SU-DHL-6 (cell line): ENCODE measurements at regions not wholly inside any gene's neighbourhood (a gene's known extent, or its start where the extent isn't known, plus 50 kb on each side); places are given as distances from the start of the nearest gene placed in this dataset.

Experiments used
- H2AFZ ChIP-seq: fragments of 200-600 bp; sonication (generic); 2 replicates; pipeline ENCODE4 v1.6.1; 2014; ENCODE audit warnings: low read depth, mild to moderate bottlenecking, moderate library complexity, mixed read lengths, antibody characterized with exemption, low read length; ENCODE audit not compliant: severe bottlenecking
- H3F3A ChIP-seq: fragments of 200-600 bp; shearing (Covaris generic); 2 replicates; pipeline ENCODE4 v1.6.0; 2016; ENCODE audit warnings: antibody characterized with exemption, mild to moderate bottlenecking; ENCODE audit not compliant: insufficient read depth
- H3K27ac ChIP-seq: fragments of 200-600 bp; sonication (generic); 2 replicates; pipeline ENCODE4 v1.5.1; 2016; ENCODE audit warnings: low read depth, mild to moderate bottlenecking, low read length, moderate library complexity, mixed read lengths
- H3K27me3 ChIP-seq: fragments of 200-600 bp; sonication (generic), shearing (Covaris generic); 2 replicates; pipeline ENCODE4 v1.6.0; 2014; ENCODE audit warnings: mild to moderate bottlenecking, low read length
- H3K36me3 ChIP-seq: fragments of 200-600 bp; sonication (generic); 2 replicates; pipeline ENCODE4 v1.6.1; 2014; ENCODE audit warnings: mild to moderate bottlenecking, low read length, mixed read lengths
- H3K4me2 ChIP-seq: fragments of 300-600, 200-600 bp; shearing (Covaris generic), sonication (generic); 2 replicates; pipeline ENCODE4 v1.6.0; 2014; ENCODE audit warnings: low read length, low read depth, mild to moderate bottlenecking; ENCODE audit not compliant: poor library complexity, severe bottlenecking
- H3K4me3 ChIP-seq: fragments of 200-600 bp; sonication (generic); 2 replicates; pipeline ENCODE4 v1.5.1; 2014; ENCODE audit warnings: antibody characterized with exemption, low read length, mild to moderate bottlenecking, mixed read lengths; ENCODE audit not compliant: insufficient read depth, poor library complexity, severe bottlenecking
- H3K79me2 ChIP-seq: fragments of 200-600 bp; sonication (generic); 2 replicates; pipeline ENCODE4 v1.6.1; 2014; ENCODE audit warnings: mild to moderate bottlenecking, low read length, moderate library complexity; ENCODE audit not compliant: insufficient read depth
- H3K9ac ChIP-seq: fragments of 200-600 bp; sonication (generic); 2 replicates; pipeline ENCODE4 v1.7.0; 2014; ENCODE audit warnings: mild to moderate bottlenecking, low read length
- H3K9me2 ChIP-seq: fragments of 200-600 bp; sonication (generic); replicated peaks from 2 replicates; pipeline ENCODE4 v1.6.1; 2014; ENCODE audit warnings: low read length; ENCODE audit not compliant: insufficient read depth
- H3K9me3 ChIP-seq: fragments of 200-600 bp; sonication (generic); 2 replicates; pipeline ENCODE4 v1.6.1; 2014; ENCODE audit warnings: low read length, mixed read lengths; ENCODE audit not compliant: insufficient read depth
- H4K20me1 ChIP-seq: fragments of 200-600 bp; sonication (generic); 2 replicates; pipeline ENCODE4 v1.6.1; 2014; ENCODE audit warnings: low read depth, mild to moderate bottlenecking, antibody characterized with exemption, low read length, moderate library complexity, mixed read lengths
- CTCF ChIP-seq: fragments of 200-600 bp; sonication (generic); IDR thresholded peaks from one replicate; pipeline ENCODE4 v1.5.1; 2017; ENCODE audit warnings: antibody characterized with exemption, mild to moderate bottlenecking, low read length, moderate library complexity; ENCODE audit not compliant: insufficient read depth, poor library complexity, severe bottlenecking
- EZH2phosphoT487 ChIP-seq: fragments of 200-600 bp; sonication (generic), shearing (Covaris generic); conservative IDR thresholded peaks from 2 replicates; pipeline ENCODE4 v1.6.1; 2018; ENCODE audit warnings: mild to moderate bottlenecking, antibody characterized with exemption, low read length, moderate library complexity, mixed read lengths

DNA sequence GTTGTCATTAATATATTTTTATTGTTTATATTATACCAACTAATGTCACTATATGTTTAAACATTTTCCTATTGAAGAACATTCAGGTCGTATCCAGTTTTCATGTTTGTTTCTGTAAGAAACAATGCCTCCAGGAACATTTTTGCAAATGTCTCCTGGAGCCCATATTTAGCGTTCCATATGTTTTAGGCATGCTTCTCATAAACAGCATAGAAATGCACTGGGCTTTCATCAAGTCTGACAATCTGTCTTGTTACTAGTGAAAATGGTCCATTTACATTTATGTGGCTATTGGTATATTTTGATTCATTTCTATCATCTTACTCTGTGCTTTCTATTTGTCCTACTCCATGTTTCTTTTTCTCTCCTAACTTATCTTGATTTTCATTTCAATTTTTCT, 431.7 kb downstream of the TFAP2A start:
- H3K27me3 ChIP-seq = no peaks in the 10 kb centered on the region
- no peaks in the 10 kb centered on the region for H3K36me3 ChIP-seq
- H3K9me2 ChIP-seq = no peaks in the 10 kb centered on the region
- no peak overlapping the region for H3K4me3 ChIP-seq
- H3K4me2 ChIP-seq = no peak overlapping the region
- H3K9me3 ChIP-seq = no peaks in the 10 kb centered on the region
- H3F3A ChIP-seq = no peaks in the 10 kb centered on the region
- H4K20me1 ChIP-seq = no peaks in the 10 kb centered on the region
- H2AFZ ChIP-seq = no peak overlapping the region
- no peak for TF ChIP-seq EZH2phosphoT487
- no peak for TF ChIP-seq CTCF
- no peak overlapping the region for H3K27ac ChIP-seq
- no peak overlapping the region for H3K9ac ChIP-seq
- no peaks in the 10 kb centered on the region for H3K79me2 ChIP-seq

DNA sequence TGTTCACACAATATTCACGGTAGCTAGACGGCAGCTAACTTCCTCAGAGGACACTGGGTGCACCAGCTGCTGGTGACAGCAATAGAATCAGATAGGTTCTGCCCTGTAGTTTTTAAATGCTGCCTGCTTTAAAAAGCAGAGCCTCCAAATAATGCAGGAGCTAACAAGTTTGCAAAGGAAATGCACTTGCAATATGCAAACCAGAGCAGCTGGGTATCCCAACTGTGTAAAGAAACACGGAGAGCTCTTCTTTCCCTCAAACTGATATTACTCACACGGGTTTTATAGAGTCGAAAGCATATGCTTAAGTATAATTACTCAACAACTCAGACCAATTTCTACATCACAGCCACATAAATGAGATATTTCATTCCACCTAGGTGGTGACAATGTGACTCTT, 432.7 kb downstream of the TFAP2A start:
- no peaks in the 10 kb centered on the region for H3K9me3 ChIP-seq
- no peaks in the 10 kb centered on the region for H3K27me3 ChIP-seq
- H3K36me3 ChIP-seq = no peaks in the 10 kb centered on the region
- no peak overlapping the region for H3K9ac ChIP-seq
- H3K9me2 ChIP-seq = no peaks in the 10 kb centered on the region
- TF ChIP-seq CTCF (no peak), EZH2phosphoT487 (no peak)
- H3K79me2 ChIP-seq = no peaks in the 10 kb centered on the region
- no peaks in the 10 kb centered on the region for H3F3A ChIP-seq
- H3K4me2 ChIP-seq = no peak overlapping the region
- H4K20me1 ChIP-seq = no peaks in the 10 kb centered on the region
- H2AFZ ChIP-seq = no peak overlapping the region
- no peak overlapping the region for H3K27ac ChIP-seq
- H3K4me3 ChIP-seq = no peak overlapping the region

- H3K79me2 ChIP-seq = no peaks in the 10 kb centered on the region
- H3K9me3 ChIP-seq = no peaks in the 10 kb centered on the region
- H3K36me3 ChIP-seq = no peaks in the 10 kb centered on the region
- no peak for TF ChIP-seq CTCF
- TF ChIP-seq EZH2phosphoT487 = no peak
- H3K9me2 ChIP-seq = no peaks in the 10 kb centered on the region
- H3K4me3 ChIP-seq = no peak overlapping the region
- H3K9ac ChIP-seq = no peak overlapping the region
- H3K27ac ChIP-seq = no peak overlapping the region
- H4K20me1 ChIP-seq = no peaks in the 10 kb centered on the region
- H3K27me3 ChIP-seq = no peaks in the 10 kb centered on the region
- no peak overlapping the region for H2AFZ ChIP-seq
- no peak overlapping the region for H3K4me2 ChIP-seq
- H3F3A ChIP-seq = no peaks in the 10 kb centered on the region
Observed at GRCh38 chr6:9979996-9980395, 434.9 kb downstream of the TFAP2A start.

- no peak overlapping the region for H3K27ac ChIP-seq
- no peak overlapping the region for H3K9ac ChIP-seq
- no peaks in the 10 kb centered on the region for H4K20me1 ChIP-seq
- H3K79me2 ChIP-seq = no peaks in the 10 kb centered on the region
- no peaks in the 10 kb centered on the region for H3K9me2 ChIP-seq
- no peaks in the 10 kb centered on the region for H3K36me3 ChIP-seq
- no peak overlapping the region for H3K4me2 ChIP-seq
- no peaks in the 10 kb centered on the region for H3F3A ChIP-seq
- H2AFZ ChIP-seq = no peak overlapping the region
- no peaks in the 10 kb centered on the region for H3K27me3 ChIP-seq
- no peaks in the 10 kb centered on the region for H3K9me3 ChIP-seq
- TF ChIP-seq CTCF = no peak
- TF ChIP-seq EZH2phosphoT487 = no peak
- H3K4me3 ChIP-seq = no peak overlapping the region
Observed at GRCh38 chr6:9978480-9978879, 436.4 kb downstream of the TFAP2A start.
